SK-N-SH (cell line): ENCODE measurements at regions not wholly inside any gene's neighbourhood (a gene's known extent, or its start where the extent isn't known, plus 50 kb on each side); places are given as distances from the start of the nearest gene placed in this dataset.

Experiments
- POLR2AphosphoS5 ChIP-seq: IDR thresholded peaks from 2 replicates; pipeline ENCODE4 v1.6.1; 2012; ENCODE audit warnings: low read depth, low read length
- TF ChIP-seq, protein P1 (sequence below): fragments of 200-600 bp; sonication (generic); IDR thresholded peaks from 2 replicates; pipeline ENCODE4 v1.6.1; 2017; ENCODE audit warnings: antibody characterized with exemption, mild to moderate bottlenecking, moderate library complexity

GRCh38 chr12:24560192-24560775 lies 388.6 kb downstream of the BCAT1 start:
- TF ChIP-seq POLR2AphosphoS5 = no peak
- TF ChIP-seq, protein P1, sequence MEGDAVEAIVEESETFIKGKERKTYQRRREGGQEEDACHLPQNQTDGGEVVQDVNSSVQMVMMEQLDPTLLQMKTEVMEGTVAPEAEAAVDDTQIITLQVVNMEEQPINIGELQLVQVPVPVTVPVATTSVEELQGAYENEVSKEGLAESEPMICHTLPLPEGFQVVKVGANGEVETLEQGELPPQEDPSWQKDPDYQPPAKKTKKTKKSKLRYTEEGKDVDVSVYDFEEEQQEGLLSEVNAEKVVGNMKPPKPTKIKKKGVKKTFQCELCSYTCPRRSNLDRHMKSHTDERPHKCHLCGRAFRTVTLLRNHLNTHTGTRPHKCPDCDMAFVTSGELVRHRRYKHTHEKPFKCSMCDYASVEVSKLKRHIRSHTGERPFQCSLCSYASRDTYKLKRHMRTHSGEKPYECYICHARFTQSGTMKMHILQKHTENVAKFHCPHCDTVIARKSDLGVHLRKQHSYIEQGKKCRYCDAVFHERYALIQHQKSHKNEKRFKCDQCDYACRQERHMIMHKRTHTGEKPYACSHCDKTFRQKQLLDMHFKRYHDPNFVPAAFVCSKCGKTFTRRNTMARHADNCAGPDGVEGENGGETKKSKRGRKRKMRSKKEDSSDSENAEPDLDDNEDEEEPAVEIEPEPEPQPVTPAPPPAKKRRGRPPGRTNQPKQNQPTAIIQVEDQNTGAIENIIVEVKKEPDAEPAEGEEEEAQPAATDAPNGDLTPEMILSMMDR = no peak
